GM12872 (cell line): ENCODE measurements at regions not wholly inside any gene's neighbourhood (a gene's known extent, or its start where the extent isn't known, plus 50 kb on each side); places are given as distances from the start of the nearest gene placed in this dataset.

Experiments
- CTCF ChIP-seq: IDR thresholded peaks from 3 replicates; pipeline ENCODE4 v1.5.1; 2011; ENCODE audit warnings: low read depth, mild to moderate bottlenecking, low read length, moderate library complexity; ENCODE audit not compliant: insufficient read depth

GRCh38 chr2:153532140-153532539 lies 53.6 kb upstream of the RPRM start:
- no peak for TF ChIP-seq CTCF

GRCh38 chr2:153536115-153536514 lies 57.6 kb upstream of the RPRM start:
- no peak for TF ChIP-seq CTCF

- no peak for TF ChIP-seq CTCF
These were observed 65.1 kb upstream of the RPRM start for GRCh38 chr2:153543635-153544071.

- TF ChIP-seq CTCF: no peak
These were observed 67.8 kb upstream of the RPRM start for GRCh38 chr2:153546358-153546757.

GRCh38 chr2:153548536-153548935 lies 70.0 kb upstream of the RPRM start:
- TF ChIP-seq CTCF: no peak

GRCh38 chr2:153551698-153552097 lies 73.1 kb upstream of the RPRM start:
- no peak for TF ChIP-seq CTCF

- no peak for TF ChIP-seq CTCF
These were observed 78.6 kb upstream of the RPRM start for GRCh38 chr2:153557211-153557610.

GRCh38 chr2:153557714-153558113 lies 79.2 kb upstream of the RPRM start:
- no peak for TF ChIP-seq CTCF
